Fibroblast of lung (primary cell): ENCODE measurements at regions not wholly inside any gene's neighbourhood (a gene's known extent, or its start where the extent isn't known, plus 50 kb on each side); places are given as distances from the start of the nearest gene placed in this dataset.

Experiments
- DNase-seq, 2 donors: peaks; one replicate each; pipeline versions ENCODE4 v3.0.0 to v3.0.0-alpha.2; 2010; ENCODE audit warnings: low read depth in 2 of 2
- H2AFZ ChIP-seq: 2 replicates; pipeline ENCODE4 v1.5.1; 2012; ENCODE audit warnings: low read length, control low read depth, inconsistent platforms
- H3K27ac ChIP-seq: 2 replicates; pipeline ENCODE4 v1.5.1; 2011; ENCODE audit warnings: low read length, control low read depth; ENCODE audit not compliant: insufficient read depth
- H3K27me3 ChIP-seq: 2 replicates; pipeline ENCODE4 v1.5.1; 2011; ENCODE audit warnings: mild to moderate bottlenecking, low read length; ENCODE audit not compliant: control insufficient read depth, insufficient read depth
- H3K36me3 ChIP-seq: 2 replicates; pipeline ENCODE4 v1.5.1; 2011; ENCODE audit warnings: low read length; ENCODE audit not compliant: control insufficient read depth, insufficient read depth
- H3K4me1 ChIP-seq: 2 replicates; pipeline ENCODE4 v1.5.1; 2011; ENCODE audit warnings: low read length; ENCODE audit not compliant: control insufficient read depth, insufficient read depth; ENCODE audit errors: extremely low read depth
- H3K4me2 ChIP-seq: 2 replicates; pipeline ENCODE4 v1.5.1; 2011; ENCODE audit warnings: low read length, control low read depth; ENCODE audit not compliant: insufficient read depth; ENCODE audit errors: extremely low read depth
- H3K4me3 ChIP-seq, 4 experiments: fragments of 200-600 bp in 1 of 4; sonication (generic) in 1 of 4; replicated peaks in 1 of 4; 2 replicates each; pipeline ENCODE4 v1.5.1; 2011 to 2016; ENCODE audit warnings: low read length in 4 of 4, low read depth in 3 of 4, mild to moderate bottlenecking in 3 of 4, control low read depth in 2 of 4, inconsistent platforms in 1 of 4, mixed read lengths in 1 of 4; ENCODE audit not compliant: insufficient read depth in 1 of 4; ENCODE audit errors: control extremely low read depth in 1 of 4
- H3K79me2 ChIP-seq: 2 replicates; pipeline ENCODE4 v1.5.1; 2012; ENCODE audit warnings: mild to moderate bottlenecking, low read length, inconsistent platforms; ENCODE audit not compliant: control insufficient read depth, insufficient read depth
- H3K9ac ChIP-seq: 2 replicates; pipeline ENCODE4 v1.5.1; 2011; ENCODE audit warnings: mild to moderate bottlenecking, low read length, control low read depth; ENCODE audit not compliant: insufficient read depth
- H3K9me3 ChIP-seq: 2 replicates; pipeline ENCODE4 v1.5.1; 2012; ENCODE audit warnings: low read depth, low read length; ENCODE audit not compliant: control insufficient read depth, insufficient read depth
- H4K20me1 ChIP-seq: 2 replicates; pipeline ENCODE4 v1.5.1; 2011; ENCODE audit warnings: low read length; ENCODE audit not compliant: control insufficient read depth, insufficient read depth; ENCODE audit errors: extremely low read depth
- CTCF ChIP-seq, 2 donors: IDR thresholded peaks in 1 of 2; conservative IDR thresholded peaks in 1 of 2; 1 replicate in 1 of 2; 2 replicates in 1 of 2; pipeline ENCODE4 v1.5.1; 2011 to 2012; ENCODE audit warnings: low read length in 2 of 2, control low read depth in 1 of 2, inconsistent platforms in 1 of 2, low read depth in 1 of 2, mild to moderate bottlenecking in 1 of 2
- EZH2 ChIP-seq: IDR thresholded peaks from 2 replicates; pipeline ENCODE4 v1.5.1; 2012; ENCODE audit warnings: low read length, control low read depth, mild to moderate bottlenecking; ENCODE audit errors: missing control alignments

- no peak for DNase-seq
- H3K9me3 ChIP-seq = no peaks in the 10 kb centered on the region
- no peak overlapping the region for H3K4me2 ChIP-seq
- H2AFZ ChIP-seq = no peak overlapping the region
- no peaks in the 10 kb centered on the region for H3K27me3 ChIP-seq
- H3K79me2 ChIP-seq = no peaks in the 10 kb centered on the region
- no peak for TF ChIP-seq EZH2
- no peak for TF ChIP-seq CTCF (conservative IDR thresholded peaks at IDR 0.05 in 1 of 2, IDR thresholded peaks at IDR 0.05 in 1 of 2; ENCODE audit: low read depth in 1 of 2, low read length in 2 of 2)
- no peaks in the 10 kb centered on the region for H3K36me3 ChIP-seq
- H3K9ac ChIP-seq = no peak overlapping the region
- H3K4me3 ChIP-seq = no peak overlapping the region
- H3K4me1 ChIP-seq = no peaks in the 10 kb centered on the region
- H3K27ac ChIP-seq = no peak overlapping the region
- H4K20me1 ChIP-seq = no peaks in the 10 kb centered on the region
Observed at GRCh38 chr11:13897646-13898276, 64.8 kb upstream of the SPON1 start.

- no peaks in the 10 kb centered on the region for H3K4me1 ChIP-seq
- H3K4me3 ChIP-seq = no peak overlapping the region
- TF ChIP-seq EZH2 (no peak), CTCF (conservative IDR thresholded peaks at IDR 0.05 in 1 of 2, IDR thresholded peaks at IDR 0.05 in 1 of 2; ENCODE audit: low read depth in 1 of 2, low read length in 2 of 2) (no peak)
- H3K9me3 ChIP-seq = no peaks in the 10 kb centered on the region
- no peaks in the 10 kb centered on the region for H3K27me3 ChIP-seq
- H3K9ac ChIP-seq = no peak overlapping the region
- H3K27ac ChIP-seq = no peak overlapping the region
- DNase-seq = no peak
- no peak overlapping the region for H2AFZ ChIP-seq
- no peaks in the 10 kb centered on the region for H3K36me3 ChIP-seq
- no peaks in the 10 kb centered on the region for H3K79me2 ChIP-seq
- no peak overlapping the region for H3K4me2 ChIP-seq
- H4K20me1 ChIP-seq = no peaks in the 10 kb centered on the region
Observed at GRCh38 chr11:13899603-13900002, 62.9 kb upstream of the SPON1 start.

GRCh38 chr11:13902523-13902922 is 60.0 kb upstream of the SPON1 start:
- DNase-seq = no peak
- Histone ChIP-seq H2AFZ (no peak overlapping the region), H3K27me3 (no peaks in the 10 kb centered on the region), H3K9me3 (no peaks in the 10 kb centered on the region), H3K4me2 (no peak overlapping the region), H4K20me1 (no peaks in the 10 kb centered on the region), H3K9ac (no peak overlapping the region), H3K27ac (no peak overlapping the region), H3K4me3 (no peak overlapping the region), H3K36me3 (no peaks in the 10 kb centered on the region), H3K79me2 (no peaks in the 10 kb centered on the region), H3K4me1 (no peaks in the 10 kb centered on the region)
- no peak for TF ChIP-seq EZH2
- no peak for TF ChIP-seq CTCF (conservative IDR thresholded peaks at IDR 0.05 in 1 of 2, IDR thresholded peaks at IDR 0.05 in 1 of 2; ENCODE audit: low read depth in 1 of 2, low read length in 2 of 2)
